Neutrophil (primary cell): ENCODE measurements at regions not wholly inside any gene's neighbourhood (a gene's known extent, or its start where the extent isn't known, plus 50 kb on each side); places are given as distances from the start of the nearest gene placed in this dataset.
"Not testable (repeated sequence)": the region's sequence is repeated elsewhere in the genome, so short reads cannot be mapped to it uniquely, and the experiment has no call there.

Source experiments
- H3K27ac ChIP-seq: fragments of 200-600 bp; sonication (generic); 2 replicates; pipeline ENCODE4 v1.5.1; 2016; ENCODE audit warnings: mild to moderate bottlenecking, moderate library complexity
- H3K27me3 ChIP-seq: fragments of 200-600 bp; sonication (generic); 2 replicates; pipeline ENCODE4 v1.6.0; 2016; ENCODE audit warnings: mild to moderate bottlenecking
- H3K36me3 ChIP-seq: fragments of 200-600 bp; sonication (generic); 2 replicates; pipeline ENCODE4 v1.5.1; 2017
- H3K4me1 ChIP-seq, 2 experiments: fragments of 200-600 bp in 1 of 2; sonication (generic) in 1 of 2; 1 replicate in 1 of 2; 2 replicates in 1 of 2; pipeline versions ENCODE4 v1.5.1 to v1.6.1; 2013 to 2016; ENCODE audit warnings: low read depth in 1 of 2, low read length in 1 of 2, mild to moderate bottlenecking in 1 of 2, moderate library complexity in 1 of 2; ENCODE audit not compliant: control insufficient read depth in 1 of 2, insufficient read depth in 1 of 2
- H3K4me3 ChIP-seq, 2 experiments: fragments of 200-600 bp in 1 of 2; sonication (generic) in 1 of 2; 1 replicate in 1 of 2; 2 replicates in 1 of 2; pipeline ENCODE4 v1.5.1; 2013 to 2016; ENCODE audit warnings: low read depth in 1 of 2, low read length in 1 of 2, mild to moderate bottlenecking in 1 of 2, moderate library complexity in 1 of 2
- H3K9me3 ChIP-seq: fragments of 200-600 bp; sonication (generic); 2 replicates; pipeline ENCODE4 v1.5.1; 2016
- TF ChIP-seq, protein P1 (sequence below): fragments of 200-600 bp; sonication (generic); IDR thresholded peaks from 2 replicates; pipeline ENCODE4 v1.5.1; 2016; ENCODE audit warnings: antibody characterized with exemption

- Histone ChIP-seq H3K27ac (no peak overlapping the region), H3K36me3 (no peaks in the 10 kb centered on the region), H3K4me1 (peaks cover 18% of the 10 kb centered on the region in 2 experiments), H3K9me3 (no peaks in the 10 kb centered on the region), H3K27me3 (no peaks in the 10 kb centered on the region), H3K4me3 (no peak overlapping the region)
- TF ChIP-seq, protein P1, sequence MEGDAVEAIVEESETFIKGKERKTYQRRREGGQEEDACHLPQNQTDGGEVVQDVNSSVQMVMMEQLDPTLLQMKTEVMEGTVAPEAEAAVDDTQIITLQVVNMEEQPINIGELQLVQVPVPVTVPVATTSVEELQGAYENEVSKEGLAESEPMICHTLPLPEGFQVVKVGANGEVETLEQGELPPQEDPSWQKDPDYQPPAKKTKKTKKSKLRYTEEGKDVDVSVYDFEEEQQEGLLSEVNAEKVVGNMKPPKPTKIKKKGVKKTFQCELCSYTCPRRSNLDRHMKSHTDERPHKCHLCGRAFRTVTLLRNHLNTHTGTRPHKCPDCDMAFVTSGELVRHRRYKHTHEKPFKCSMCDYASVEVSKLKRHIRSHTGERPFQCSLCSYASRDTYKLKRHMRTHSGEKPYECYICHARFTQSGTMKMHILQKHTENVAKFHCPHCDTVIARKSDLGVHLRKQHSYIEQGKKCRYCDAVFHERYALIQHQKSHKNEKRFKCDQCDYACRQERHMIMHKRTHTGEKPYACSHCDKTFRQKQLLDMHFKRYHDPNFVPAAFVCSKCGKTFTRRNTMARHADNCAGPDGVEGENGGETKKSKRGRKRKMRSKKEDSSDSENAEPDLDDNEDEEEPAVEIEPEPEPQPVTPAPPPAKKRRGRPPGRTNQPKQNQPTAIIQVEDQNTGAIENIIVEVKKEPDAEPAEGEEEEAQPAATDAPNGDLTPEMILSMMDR: no peak
Observed at GRCh38 chr5:96200641-96201040, 232.4 kb downstream of the PCSK1 start.

- TF ChIP-seq, protein P1: no peak
- Histone ChIP-seq H3K9me3 (no peaks in the 10 kb centered on the region), H3K36me3 (no peaks in the 10 kb centered on the region), H3K27me3 (no peaks in the 10 kb centered on the region), H3K4me1 (peaks cover 18% of the 10 kb centered on the region in 2 experiments), H3K4me3 (no peak overlapping the region), H3K27ac (no peak overlapping the region)
Observed at GRCh38 chr5:96199713-96200183, 233.3 kb downstream of the PCSK1 start.

DNA sequence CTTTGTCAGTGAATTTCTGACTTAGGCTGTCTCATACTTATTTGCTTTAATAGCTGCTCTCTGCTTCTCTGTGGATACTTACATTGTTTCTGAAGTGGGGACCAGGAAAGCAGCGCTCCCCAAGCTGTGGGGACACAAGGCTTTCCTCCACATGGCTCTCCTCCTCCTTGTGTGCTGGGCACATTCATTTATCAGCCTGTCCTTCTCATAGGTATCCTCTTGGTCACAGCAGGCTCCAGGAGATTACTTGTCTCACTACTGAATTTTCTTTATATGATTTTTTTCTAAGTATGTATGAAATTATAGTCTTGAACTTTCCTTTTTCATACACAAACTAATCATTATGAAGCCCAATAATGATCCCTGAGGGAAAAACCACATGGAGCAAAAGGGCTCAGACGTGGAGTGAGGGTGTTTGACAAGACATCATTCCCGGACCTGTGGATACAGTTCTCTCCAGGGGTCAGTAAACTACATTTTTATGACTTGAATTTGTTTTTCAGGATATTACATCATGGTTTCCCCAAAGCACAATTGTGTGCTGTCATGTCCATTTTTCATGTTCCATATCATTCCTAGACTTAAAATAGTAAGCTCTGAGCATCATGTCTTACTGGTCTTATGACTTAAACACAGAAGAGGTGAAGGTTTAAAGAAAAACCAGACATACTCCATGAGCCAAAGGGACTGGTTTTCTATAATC, 234.5 kb downstream of the PCSK1 start:
- no peaks in the 10 kb centered on the region for H3K36me3 ChIP-seq
- no peaks in the 10 kb centered on the region for H3K9me3 ChIP-seq
- no peaks in the 10 kb centered on the region for H3K27me3 ChIP-seq
- no peak overlapping the region for H3K27ac ChIP-seq
- TF ChIP-seq, protein P1: no peak
- peaks cover 18% of the 10 kb centered on the region in 2 experiments for H3K4me1 ChIP-seq
- H3K4me3 ChIP-seq: no peak overlapping the region

DNA sequence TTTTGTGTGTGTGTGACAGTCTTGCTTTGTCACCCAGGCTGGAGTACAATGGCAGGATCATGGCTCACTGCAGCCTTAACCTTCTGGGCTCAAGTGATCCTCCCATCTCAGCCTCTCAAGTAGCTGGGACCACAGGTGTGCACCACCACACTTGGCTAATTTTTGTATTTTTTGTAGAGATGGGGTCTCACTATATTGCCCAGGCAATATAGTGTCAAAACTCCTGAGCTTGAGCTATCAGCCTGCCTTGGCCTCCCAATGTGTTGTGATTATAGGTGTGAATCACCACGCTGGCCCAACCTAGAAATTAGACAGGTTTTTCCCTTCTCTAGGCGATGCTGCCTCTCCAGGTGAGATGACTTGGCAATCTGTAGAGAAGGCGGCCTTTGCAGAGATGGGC, 235.3 kb downstream of the PCSK1 start:
- not testable (repeated sequence) for H3K4me3 ChIP-seq, H3K9me3 ChIP-seq, H3K27me3 ChIP-seq, H3K36me3 ChIP-seq, H3K27ac ChIP-seq
- peaks cover 18% of the 10 kb centered on the region in 2 experiments for H3K4me1 ChIP-seq

DNA sequence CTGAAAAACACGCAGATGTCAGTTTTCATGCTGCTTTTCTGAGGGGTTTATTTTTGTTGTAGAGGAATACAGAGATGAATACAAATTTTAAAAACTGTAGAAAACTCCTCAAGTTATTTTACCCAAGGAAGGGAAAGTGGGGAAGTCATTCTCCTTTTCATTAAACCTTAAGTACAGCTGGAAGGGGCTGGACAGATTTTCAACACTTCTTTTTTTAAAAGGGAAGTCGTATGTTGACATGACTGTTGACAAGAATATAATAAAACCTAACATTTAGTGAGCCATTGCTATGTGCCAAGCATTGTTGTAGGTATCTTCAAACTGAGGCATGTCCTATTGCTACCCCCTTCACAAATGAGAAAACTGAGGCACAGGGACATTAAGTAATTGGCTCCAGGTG, 235.7 kb upstream of the ELL2 start:
- H3K9me3 ChIP-seq: no peaks in the 10 kb centered on the region
- no peak overlapping the region for H3K27ac ChIP-seq
- no peaks in the 10 kb centered on the region for H3K27me3 ChIP-seq
- H3K4me3 ChIP-seq: no peak overlapping the region
- H3K4me1 ChIP-seq: peaks cover 18% of the 10 kb centered on the region in 2 experiments
- TF ChIP-seq, protein P1: no peak
- no peaks in the 10 kb centered on the region for H3K36me3 ChIP-seq

GRCh38 chr5:96196890-96197289, 235.2 kb upstream of the ELL2 start:
- H3K4me3 ChIP-seq: no peak overlapping the region
- H3K36me3 ChIP-seq: no peaks in the 10 kb centered on the region
- H3K4me1 ChIP-seq: peaks cover 18% of the 10 kb centered on the region in 2 experiments
- H3K9me3 ChIP-seq: no peaks in the 10 kb centered on the region
- no peaks in the 10 kb centered on the region for H3K27me3 ChIP-seq
- no peak overlapping the region for H3K27ac ChIP-seq
- TF ChIP-seq, protein P1: no peak
